HFF-Myc (cell line): ENCODE measurements at regions not wholly inside any gene's neighbourhood (a gene's known extent, or its start where the extent isn't known, plus 50 kb on each side); places are given as distances from the start of the nearest gene placed in this dataset.

Source experiments
- DNase-seq: peaks from one replicate; pipeline ENCODE4 v3.0.0-alpha.2; 2011; ENCODE audit warnings: low read depth; ENCODE audit errors: extremely low read depth
- H3K4me3 ChIP-seq: replicated peaks from 2 replicates; pipeline ENCODE4 v1.5.1; 2011; ENCODE audit warnings: low read depth, mild to moderate bottlenecking, control low read depth, low read length
- TF ChIP-seq, protein P1 (sequence below): IDR thresholded peaks from 2 replicates; pipeline ENCODE4 v1.5.1; 2012; ENCODE audit warnings: mild to moderate bottlenecking, low read depth, low read length, control low read depth; ENCODE audit errors: missing control alignments

DNA sequence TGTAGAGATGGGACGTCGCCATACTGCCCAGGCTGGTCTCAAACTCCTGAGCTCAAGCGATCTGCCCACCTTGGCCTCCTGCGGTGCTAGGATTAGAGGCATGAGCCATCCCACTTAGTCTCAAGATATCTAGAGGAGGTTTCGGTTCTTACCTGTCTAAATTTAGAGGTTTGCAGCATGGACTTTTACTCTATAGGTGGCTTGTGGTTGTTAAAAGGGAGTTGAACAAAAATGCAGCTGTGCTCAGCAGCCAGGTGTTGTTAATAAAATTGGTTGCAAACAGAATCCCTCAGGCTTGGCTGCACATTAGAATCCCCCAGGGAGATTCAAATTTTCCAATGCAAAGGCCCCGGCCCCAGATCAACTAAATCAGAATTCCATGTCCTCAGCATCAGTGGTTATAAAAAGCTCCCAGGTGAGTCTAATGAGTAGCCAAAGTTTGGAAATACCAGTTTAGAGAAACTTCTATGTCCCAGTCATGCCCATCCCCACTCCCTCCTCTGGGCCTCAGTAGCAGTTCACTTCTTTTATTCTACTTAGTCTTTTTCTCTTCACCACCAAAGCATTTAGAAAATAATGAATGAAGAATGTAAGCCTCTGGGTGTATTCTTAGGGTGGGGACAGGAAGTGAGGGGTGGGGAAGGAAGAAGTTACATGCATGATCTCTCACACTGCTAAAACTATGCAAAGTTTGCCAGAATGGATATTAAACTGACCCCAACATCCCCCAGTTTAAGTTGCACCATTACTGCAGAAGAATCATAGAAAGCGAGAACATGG lies 471.0 kb downstream of the COG6 start:
- no peak for DNase-seq
- no peak overlapping the region for H3K4me3 ChIP-seq
- TF ChIP-seq, protein P1, sequence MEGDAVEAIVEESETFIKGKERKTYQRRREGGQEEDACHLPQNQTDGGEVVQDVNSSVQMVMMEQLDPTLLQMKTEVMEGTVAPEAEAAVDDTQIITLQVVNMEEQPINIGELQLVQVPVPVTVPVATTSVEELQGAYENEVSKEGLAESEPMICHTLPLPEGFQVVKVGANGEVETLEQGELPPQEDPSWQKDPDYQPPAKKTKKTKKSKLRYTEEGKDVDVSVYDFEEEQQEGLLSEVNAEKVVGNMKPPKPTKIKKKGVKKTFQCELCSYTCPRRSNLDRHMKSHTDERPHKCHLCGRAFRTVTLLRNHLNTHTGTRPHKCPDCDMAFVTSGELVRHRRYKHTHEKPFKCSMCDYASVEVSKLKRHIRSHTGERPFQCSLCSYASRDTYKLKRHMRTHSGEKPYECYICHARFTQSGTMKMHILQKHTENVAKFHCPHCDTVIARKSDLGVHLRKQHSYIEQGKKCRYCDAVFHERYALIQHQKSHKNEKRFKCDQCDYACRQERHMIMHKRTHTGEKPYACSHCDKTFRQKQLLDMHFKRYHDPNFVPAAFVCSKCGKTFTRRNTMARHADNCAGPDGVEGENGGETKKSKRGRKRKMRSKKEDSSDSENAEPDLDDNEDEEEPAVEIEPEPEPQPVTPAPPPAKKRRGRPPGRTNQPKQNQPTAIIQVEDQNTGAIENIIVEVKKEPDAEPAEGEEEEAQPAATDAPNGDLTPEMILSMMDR: no peak

- H3K4me3 ChIP-seq: no peak overlapping the region
- TF ChIP-seq, protein P1: no peak
- DNase-seq: no peak
Observed at GRCh38 chr13:40127476-40127875, 472.0 kb downstream of the COG6 start.

DNA sequence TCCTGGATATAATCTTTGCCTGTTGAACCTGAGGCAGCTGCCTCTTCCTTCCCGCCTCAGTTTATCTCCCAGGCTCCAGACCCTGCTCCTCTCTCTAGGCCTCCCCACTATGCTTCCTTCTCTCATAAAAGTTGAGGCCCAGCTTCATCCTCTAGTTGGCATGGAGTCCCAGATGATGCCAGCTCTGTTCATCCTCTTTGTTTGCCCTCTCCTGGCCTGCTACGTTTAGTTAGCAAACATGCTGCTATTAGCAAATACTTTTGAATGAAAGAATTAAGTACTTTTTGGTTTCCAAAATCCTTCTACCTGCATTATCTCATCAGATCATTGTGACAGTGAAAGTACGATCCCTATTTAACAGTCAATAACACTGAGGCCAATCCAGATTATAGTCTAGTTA lies 472.5 kb downstream of the COG6 start:
- no peak overlapping the region for H3K4me3 ChIP-seq
- no peak for DNase-seq
- TF ChIP-seq, protein P1: no peak

DNA sequence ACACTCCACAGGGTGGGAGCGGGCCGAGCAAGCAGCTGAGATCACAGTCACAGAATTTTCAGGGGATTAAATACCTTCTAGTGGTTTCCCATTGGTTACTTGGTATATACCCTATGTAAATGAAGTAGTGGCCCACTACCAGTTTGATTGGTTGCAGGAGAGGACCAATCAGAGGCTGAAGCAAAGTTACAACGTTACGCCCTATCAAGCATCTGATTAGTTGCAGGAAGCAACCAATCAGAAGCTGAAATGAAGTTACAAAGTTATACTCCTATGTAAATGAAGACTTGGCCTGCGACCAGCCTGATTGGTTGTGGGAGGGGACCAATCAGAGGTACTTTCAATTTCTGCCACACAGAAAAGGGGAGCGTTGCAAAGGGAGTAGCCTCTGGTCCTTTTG lies 474.0 kb downstream of the COG6 start:
- TF ChIP-seq, protein P1: no peak
- no peak overlapping the region for H3K4me3 ChIP-seq
- DNase-seq: no peak

- TF ChIP-seq, protein P1: no peak
- no peak for DNase-seq
Observed at GRCh38 chr13:40130871-40131636, 475.6 kb downstream of the COG6 start.

GRCh38 chr13:40132249-40132648 lies 476.8 kb downstream of the COG6 start:
- no peak overlapping the region for H3K4me3 ChIP-seq
- TF ChIP-seq, protein P1: no peak
- no peak for DNase-seq

More at GRCh38 chr13:40130871-40131636, 475.6 kb downstream of the COG6 start:
- no peak overlapping the region for H3K4me3 ChIP-seq
